GM19468 (cell line): ENCODE measurements at regions not wholly inside any gene's neighbourhood (a gene's known extent, or its start where the extent isn't known, plus 50 kb on each side); places are given as distances from the start of the nearest gene placed in this dataset.

Source experiments
- ATAC-seq: cut with Tn5 transposase; IDR thresholded peaks from one replicate; pipeline ENCODE4 v1.9.1; 2021; ENCODE audit warnings: mild to moderate bottlenecking, moderate library complexity, moderate number of reproducible peaks; ENCODE audit not compliant: unreplicated experiment; ENCODE audit errors: extremely low read depth

GRCh38 chr5:159864885-159865691, 51.2 kb upstream of the ADRA1B start:
- peak; percentile 60 for ATAC-seq

- no peak for ATAC-seq
These were observed 50.2 kb upstream of the ADRA1B start for GRCh38 chr5:159866093-159866492.
